Mucosa of stomach (tissue), 1 donor: ENCODE measurements at regions not wholly inside any gene's neighbourhood (a gene's known extent, or its start where the extent isn't known, plus 50 kb on each side); places are given as distances from the start of the nearest gene placed in this dataset.
"Not testable (repeated sequence)": the region's sequence is repeated elsewhere in the genome, so short reads cannot be mapped to it uniquely, and the experiment has no call there.

Experiments
- H3K27me3 ChIP-seq: one replicate; pipeline ENCODE4 v1.7.0; 2013; ENCODE audit warnings: mild to moderate bottlenecking, low read length; ENCODE audit not compliant: control insufficient read depth, insufficient read depth
- H3K36me3 ChIP-seq: one replicate; pipeline ENCODE4 v1.7.0; 2013; ENCODE audit warnings: low read length; ENCODE audit not compliant: control insufficient read depth, insufficient read depth
- H3K4me1 ChIP-seq: one replicate; pipeline ENCODE4 v1.7.0; 2013; ENCODE audit warnings: mild to moderate bottlenecking, low read length; ENCODE audit not compliant: control insufficient read depth, insufficient read depth
- H3K4me3 ChIP-seq: one replicate; pipeline ENCODE4 v1.7.0; 2013; ENCODE audit warnings: low read length
- H3K9ac ChIP-seq: one replicate; pipeline ENCODE4 v1.7.0; 2013; ENCODE audit warnings: mild to moderate bottlenecking, low read length, moderate library complexity
- H3K9me3 ChIP-seq: one replicate; pipeline ENCODE4 v1.7.0; 2013; ENCODE audit warnings: mild to moderate bottlenecking, low read length, moderate library complexity; ENCODE audit not compliant: control insufficient read depth
- donor health status: Pancreatic carcinoma.

DNA sequence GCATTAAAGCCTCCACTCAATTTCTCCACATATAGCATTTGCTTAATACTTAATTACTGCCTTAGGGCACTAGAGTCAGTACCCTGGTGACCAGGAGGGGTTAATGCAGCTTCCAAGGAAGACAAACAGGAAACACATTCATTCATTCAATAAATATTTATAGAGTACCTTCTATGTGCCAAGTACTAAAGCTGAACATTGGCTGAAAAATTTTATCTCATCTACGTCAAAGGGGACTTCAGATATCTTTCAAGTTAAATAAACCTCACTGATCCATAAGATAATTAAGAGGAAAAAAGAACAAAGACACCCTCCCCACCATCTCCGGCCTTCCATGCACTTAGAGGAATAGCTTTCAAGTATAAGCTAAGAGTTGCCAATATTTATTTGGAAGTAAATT is 156.9 kb upstream of the PRICKLE2 start:
- H3K4me3 ChIP-seq = no peak overlapping the region

DNA sequence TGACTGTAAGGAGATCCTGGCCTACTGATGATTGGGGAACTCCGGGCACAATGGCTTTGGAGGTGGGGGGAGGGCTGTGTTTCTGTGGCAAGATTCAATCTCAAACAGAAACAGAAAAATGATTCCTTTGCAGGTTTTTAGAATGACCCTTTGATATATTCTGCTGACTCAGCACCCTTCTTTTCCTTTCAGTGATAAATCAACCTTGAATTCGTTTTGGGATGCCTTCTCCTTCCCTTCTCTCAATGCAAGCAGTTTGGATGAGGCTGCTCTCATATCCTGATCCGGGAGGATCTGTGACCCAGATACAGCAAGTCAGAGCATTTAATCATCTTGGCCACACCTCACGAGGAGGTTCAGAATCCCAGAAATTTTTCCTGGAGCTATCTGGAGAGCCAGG is 156.1 kb upstream of the PRICKLE2 start:
- Histone ChIP-seq H3K36me3 (no peaks in the 10 kb centered on the region), H3K27me3 (no peaks in the 10 kb centered on the region), H3K9me3 (no peaks in the 10 kb centered on the region), H3K9ac (no peak overlapping the region), H3K4me3 (no peak overlapping the region), H3K4me1 (no peaks in the 10 kb centered on the region)

More for the DNA sequence above, 156.9 kb upstream of the PRICKLE2 start:
- Histone ChIP-seq H3K27me3 (no peaks in the 10 kb centered on the region), H3K9ac (no peak overlapping the region), H3K9me3 (no peaks in the 10 kb centered on the region), H3K4me1 (no peaks in the 10 kb centered on the region), H3K36me3 (no peaks in the 10 kb centered on the region)

DNA sequence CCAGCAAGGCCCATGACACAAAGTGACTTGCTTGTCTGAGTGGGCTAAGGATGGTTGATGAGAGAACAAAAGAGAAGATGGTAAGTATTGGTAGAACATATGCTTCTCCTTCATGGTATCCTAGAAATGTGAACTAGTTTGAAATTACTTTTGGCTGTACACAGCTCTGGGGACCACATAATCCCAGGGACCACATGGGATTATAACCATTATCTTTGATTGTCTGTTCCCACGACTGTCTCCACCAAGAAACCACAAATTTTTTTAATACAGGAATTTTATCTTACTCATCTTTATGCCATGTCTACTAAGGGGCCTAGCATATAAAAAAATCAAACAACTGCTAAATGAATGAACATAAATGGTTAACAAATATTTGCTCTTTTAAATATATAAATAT is 155.3 kb upstream of the PRICKLE2 start:
- Histone ChIP-seq H3K36me3 (no peaks in the 10 kb centered on the region), H3K4me1 (no peaks in the 10 kb centered on the region), H3K4me3 (no peak overlapping the region), H3K9me3 (no peaks in the 10 kb centered on the region), H3K27me3 (no peaks in the 10 kb centered on the region), H3K9ac (no peak overlapping the region)

DNA sequence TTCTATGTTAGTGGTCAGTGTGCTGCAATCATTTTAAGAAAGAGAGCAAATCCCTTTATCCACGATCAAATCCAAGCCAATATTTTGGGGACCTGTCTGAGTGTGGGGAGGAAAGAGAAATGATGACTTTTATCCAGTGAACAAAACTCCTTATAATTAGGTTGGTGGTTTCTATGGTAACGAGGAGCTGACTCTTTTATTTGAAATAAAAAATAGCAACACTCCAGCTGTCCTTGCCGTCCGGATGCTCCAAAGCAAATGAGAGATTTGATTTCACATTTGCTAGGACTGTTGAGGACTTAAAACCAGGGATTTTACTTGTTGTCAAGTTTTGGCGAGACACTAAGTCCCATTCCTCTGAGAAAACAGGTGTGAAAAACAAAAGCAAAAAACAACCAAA is 154.0 kb upstream of the PRICKLE2 start:
- no peaks in the 10 kb centered on the region for H3K36me3 ChIP-seq
- no peaks in the 10 kb centered on the region for H3K4me1 ChIP-seq
- no peaks in the 10 kb centered on the region for H3K27me3 ChIP-seq
- H3K9me3 ChIP-seq = no peaks in the 10 kb centered on the region
- H3K9ac ChIP-seq = no peak overlapping the region
- no peak overlapping the region for H3K4me3 ChIP-seq

DNA sequence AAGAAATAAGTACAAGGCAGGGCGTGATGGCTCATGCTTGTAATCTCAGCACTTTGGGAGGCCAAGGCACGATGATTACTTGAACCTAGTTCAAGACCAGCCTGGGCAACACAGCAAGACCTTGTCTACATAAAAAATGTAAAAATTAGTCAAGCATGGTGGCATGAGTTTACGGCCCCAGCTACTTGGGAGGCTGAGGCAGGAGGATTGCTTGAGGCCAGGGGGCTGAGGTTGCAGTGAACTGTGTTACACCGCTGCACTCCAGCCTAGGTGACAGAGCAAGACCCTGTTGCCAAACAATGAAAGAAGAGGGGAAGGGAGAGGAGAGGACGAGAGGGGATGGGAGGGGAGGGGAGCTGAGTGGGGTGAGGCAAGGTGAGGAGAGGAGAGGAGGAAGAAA is 152.7 kb upstream of the PRICKLE2 start:
- Histone ChIP-seq H3K9ac (no peak overlapping the region), H3K4me1 (no peaks in the 10 kb centered on the region), H3K27me3 (no peaks in the 10 kb centered on the region), H3K9me3 (no peaks in the 10 kb centered on the region), H3K4me3 (no peak overlapping the region), H3K36me3 (no peaks in the 10 kb centered on the region)

DNA sequence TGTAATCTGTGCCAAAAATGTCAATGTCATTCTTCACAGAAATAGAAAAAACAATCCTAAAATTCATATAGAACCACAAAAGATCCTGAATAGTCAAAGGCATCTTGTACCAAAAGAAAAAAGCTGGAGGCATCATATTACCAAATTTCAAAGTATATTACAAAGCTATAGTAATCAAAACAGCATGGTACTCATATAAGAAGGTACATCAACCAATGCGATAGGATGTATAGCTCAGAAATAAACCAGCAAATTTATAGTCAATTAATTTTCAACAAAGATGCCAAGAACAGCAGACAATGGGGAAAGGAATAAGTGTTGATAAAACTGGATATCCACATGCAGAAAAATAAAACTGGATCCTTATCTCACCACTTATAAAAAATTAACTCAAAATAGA is 150.5 kb upstream of the PRICKLE2 start:
- H3K27me3 ChIP-seq = no peaks in the 10 kb centered on the region
- H3K4me3 ChIP-seq = no peak overlapping the region
- H3K9me3 ChIP-seq = no peaks in the 10 kb centered on the region
- H3K36me3 ChIP-seq = no peaks in the 10 kb centered on the region
- no peak overlapping the region for H3K9ac ChIP-seq
- no peaks in the 10 kb centered on the region for H3K4me1 ChIP-seq

DNA sequence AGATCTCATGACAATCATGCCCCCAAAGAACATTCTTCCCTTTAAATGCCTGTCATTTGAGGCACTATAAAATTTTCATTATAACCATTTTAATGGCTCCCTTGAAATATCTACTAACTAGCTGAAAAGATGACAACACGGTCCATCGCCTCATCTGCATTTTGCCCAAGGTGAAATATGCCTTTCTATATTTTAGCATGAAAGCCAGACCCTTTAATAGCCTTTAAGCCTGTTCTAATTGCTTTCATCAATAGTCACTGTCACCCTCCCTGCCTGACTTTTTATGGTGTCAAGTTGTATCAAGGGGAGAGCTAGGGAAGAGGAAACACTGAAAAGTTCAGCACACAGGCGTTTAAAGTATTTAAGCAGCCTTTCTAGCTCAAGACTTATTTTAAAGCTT is 144.1 kb upstream of the PRICKLE2 start:
- no peaks in the 10 kb centered on the region for H3K36me3 ChIP-seq
- no peak overlapping the region for H3K4me3 ChIP-seq
- H3K27me3 ChIP-seq = no peaks in the 10 kb centered on the region
- H3K9ac ChIP-seq = no peak overlapping the region
- no peaks in the 10 kb centered on the region for H3K9me3 ChIP-seq
- H3K4me1 ChIP-seq = peaks cover 6% of the 10 kb centered on the region

DNA sequence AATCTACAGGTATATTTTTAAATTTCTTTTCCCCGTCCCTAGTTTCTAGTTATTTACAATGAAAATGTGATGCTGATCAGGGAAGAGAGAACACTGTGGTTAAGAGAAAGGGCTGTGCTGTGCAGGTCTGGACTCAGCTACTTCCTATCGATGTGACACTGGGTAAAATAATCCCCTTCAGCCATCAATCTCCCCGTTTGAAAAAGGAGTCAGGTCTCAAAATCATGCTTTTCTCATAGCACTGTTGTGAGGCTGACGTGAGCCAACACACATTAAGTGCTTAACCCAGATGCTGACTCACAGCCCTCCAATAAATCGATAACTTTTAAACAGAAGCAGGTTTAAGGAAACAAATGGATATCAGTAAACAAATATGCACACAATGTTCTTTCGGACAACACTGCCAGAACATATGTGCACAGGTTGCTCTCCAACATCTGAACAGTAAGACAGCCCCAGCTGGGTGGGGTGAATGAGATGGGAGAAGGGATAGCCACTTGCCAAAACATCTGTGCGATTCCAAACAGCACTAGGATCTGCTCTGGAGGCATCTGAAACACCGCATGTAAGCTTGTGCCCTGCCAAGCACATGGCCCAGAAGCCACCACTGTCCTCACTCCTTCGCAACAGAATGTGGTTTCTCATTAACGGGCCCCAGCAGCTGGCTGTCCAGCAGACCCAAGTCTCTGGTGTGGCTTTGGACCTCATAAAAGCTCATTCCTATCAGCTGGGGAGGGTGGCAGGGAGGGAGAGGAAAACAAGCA is 143.2 kb upstream of the PRICKLE2 start:
- no peaks in the 10 kb centered on the region for H3K36me3 ChIP-seq
- no peak overlapping the region for H3K4me3 ChIP-seq
- no peak overlapping the region for H3K9ac ChIP-seq
- H3K4me1 ChIP-seq = peaks cover 6% of the 10 kb centered on the region
- H3K9me3 ChIP-seq = no peaks in the 10 kb centered on the region
- H3K27me3 ChIP-seq = no peaks in the 10 kb centered on the region

DNA sequence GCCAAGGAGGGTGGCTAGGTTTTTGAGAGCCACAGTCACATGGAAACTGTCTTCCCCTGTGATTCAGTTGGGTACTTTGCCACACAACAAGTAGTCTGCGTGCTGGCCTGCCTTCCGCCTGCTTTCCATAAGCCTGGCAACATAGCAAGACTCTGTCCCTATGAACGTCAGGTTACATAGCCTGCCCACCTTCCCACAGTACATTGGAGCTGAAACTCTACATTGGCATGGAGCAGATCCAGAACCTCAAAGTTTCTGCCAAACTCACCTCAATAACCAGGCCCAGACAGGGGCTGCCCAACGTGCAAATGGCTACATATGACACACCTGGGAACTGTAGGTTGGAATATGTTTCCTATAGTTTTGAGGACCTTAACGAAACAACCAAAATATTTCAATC is 140.6 kb upstream of the PRICKLE2 start:
- Histone ChIP-seq H3K9me3 (no peaks in the 10 kb centered on the region), H3K4me1 (peaks cover 6% of the 10 kb centered on the region), H3K4me3 (no peak overlapping the region), H3K36me3 (no peaks in the 10 kb centered on the region), H3K9ac (no peak overlapping the region), H3K27me3 (no peaks in the 10 kb centered on the region)

DNA sequence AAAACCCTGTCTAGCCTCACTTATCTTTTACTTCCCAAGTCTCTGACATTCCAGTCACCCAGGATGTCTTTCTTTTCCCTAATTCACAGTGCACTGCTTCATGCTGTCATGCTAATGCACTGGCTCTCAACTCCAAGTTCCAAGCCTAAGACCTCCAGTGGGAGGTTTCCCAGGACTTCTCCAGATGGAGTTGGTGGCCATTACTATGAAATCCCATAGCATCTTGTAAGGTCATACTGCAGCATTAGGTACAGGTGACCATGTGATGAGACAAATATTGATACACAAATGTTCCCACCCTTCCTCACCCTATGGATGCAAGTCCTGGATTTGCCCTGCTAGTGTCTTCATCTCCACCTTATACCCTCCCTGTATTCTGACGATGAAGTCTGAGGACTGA is 138.6 kb upstream of the PRICKLE2 start:
- Histone ChIP-seq H3K9ac (no peak overlapping the region), H3K9me3 (no peaks in the 10 kb centered on the region), H3K4me1 (peaks cover 6% of the 10 kb centered on the region)

DNA sequence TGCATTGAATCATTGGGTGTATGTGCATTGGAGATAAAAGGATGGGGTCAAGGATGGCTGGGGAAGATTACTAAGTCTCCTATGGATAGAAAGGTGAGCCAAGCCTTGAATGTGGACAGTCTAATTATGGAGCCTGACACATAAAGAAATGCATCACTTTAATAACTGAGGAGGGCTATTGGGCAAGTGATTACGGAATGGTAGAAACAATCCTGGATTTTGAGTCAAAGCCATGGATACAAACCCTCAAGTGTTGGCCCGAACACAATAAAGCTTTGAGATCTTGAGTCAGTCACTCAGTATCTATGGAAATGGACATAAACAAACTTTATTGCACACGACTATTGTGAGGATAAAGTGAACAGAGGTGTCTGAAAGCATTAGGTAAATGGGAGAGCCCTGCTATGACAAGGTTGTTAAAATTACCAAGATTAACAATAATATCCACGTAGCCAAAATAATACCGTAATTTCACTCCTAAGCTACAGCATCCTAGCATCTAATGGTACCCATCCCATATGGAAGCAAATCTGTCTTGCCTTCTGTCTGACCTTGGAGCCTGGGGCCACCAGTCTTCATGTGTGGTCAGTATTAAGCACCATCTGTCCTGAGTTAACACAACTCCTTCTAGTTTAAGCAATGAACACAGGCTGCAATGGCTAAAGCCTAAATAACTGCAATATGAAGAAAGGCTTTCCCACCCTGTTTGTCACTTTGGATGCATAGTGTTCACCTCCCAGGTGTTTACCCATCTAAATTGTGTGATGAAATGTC is 136.9 kb upstream of the PRICKLE2 start:
- no peak overlapping the region for H3K4me3 ChIP-seq
- H3K36me3 ChIP-seq = no peaks in the 10 kb centered on the region
- no peaks in the 10 kb centered on the region for H3K4me1 ChIP-seq
- no peaks in the 10 kb centered on the region for H3K9me3 ChIP-seq
- H3K27me3 ChIP-seq = no peaks in the 10 kb centered on the region
- H3K9ac ChIP-seq = no peak overlapping the region

More for the DNA sequence above, 138.6 kb upstream of the PRICKLE2 start:
- H3K4me3 ChIP-seq = no peak overlapping the region
- no peaks in the 10 kb centered on the region for H3K36me3 ChIP-seq
- H3K27me3 ChIP-seq = no peaks in the 10 kb centered on the region

DNA sequence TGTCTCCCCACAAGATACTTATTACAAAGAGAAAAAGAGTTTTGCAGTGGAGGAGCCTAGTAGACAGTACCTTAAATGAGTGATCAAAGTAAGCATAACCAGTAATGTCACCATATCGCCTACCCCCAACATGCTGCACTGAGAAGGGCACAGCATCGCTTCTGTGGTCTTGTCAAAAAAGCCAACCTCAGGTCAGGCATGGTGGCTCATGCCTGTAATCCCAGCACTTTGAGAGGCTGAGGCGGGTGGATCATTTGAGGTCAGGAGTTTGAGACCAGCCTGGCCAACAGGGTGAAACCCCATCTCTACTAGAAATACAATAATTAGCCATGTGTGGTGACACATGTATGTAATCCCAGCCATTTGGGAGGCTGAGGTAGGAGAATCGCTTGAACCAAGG is 135.8 kb upstream of the PRICKLE2 start:
- H3K27me3 ChIP-seq, H3K36me3 ChIP-seq, H3K9me3 ChIP-seq, H3K9ac ChIP-seq, H3K4me3 ChIP-seq, H3K4me1 ChIP-seq: not testable (repeated sequence)
